Common myeloid progenitor, CD34-positive (primary cell): ENCODE measurements at regions not wholly inside any gene's neighbourhood (a gene's known extent, or its start where the extent isn't known, plus 50 kb on each side); places are given as distances from the start of the nearest gene placed in this dataset.
A peak's percentile ranks its signal among the peaks of the same experiment; 100 is the strongest.
"Not testable (repeated sequence)": the region's sequence is repeated elsewhere in the genome, so short reads cannot be mapped to it uniquely, and the experiment has no call there.

Source experiments
- CTCF ChIA-PET: fragments of 350-600 bp; sonication (Branson Sonifier 250); formaldehyde crosslinking; loops from one replicate; lab custom pipeline; 2021; ENCODE audit warnings: antibody characterized with exemption; lab: Charles Lee
- POLR2A ChIA-PET: fragments of 350-600 bp; sonication (Branson Sonifier 250); formaldehyde crosslinking; loops from one replicate; lab custom pipeline; 2021; ENCODE audit warnings: antibody characterized with exemption; lab: Charles Lee
- DNase-seq, 3 donors: peaks; one replicate each; pipeline versions ENCODE4 v3.0.0 to v3.0.0-alpha.2; 2013
- H3K27ac ChIP-seq, 2 experiments: 1 replicate in 1 of 2; 2 replicates in 1 of 2; pipeline ENCODE4 v1.7.0; 2013; ENCODE audit warnings: inconsistent platforms in 2 of 2, low read length in 2 of 2, mild to moderate bottlenecking in 2 of 2, low read depth in 1 of 2, moderate library complexity in 1 of 2; ENCODE audit not compliant: severe bottlenecking in 2 of 2, insufficient read depth in 1 of 2, poor library complexity in 1 of 2
- H3K27me3 ChIP-seq, 5 experiments: replicated peaks in 2 of 5; 1 replicate in 3 of 5; 2 replicates in 2 of 5; pipeline versions ENCODE4 v1.6.1 to v1.7.0; 2013; ENCODE audit warnings: low read length in 4 of 5, mild to moderate bottlenecking in 2 of 5, moderate library complexity in 2 of 5, inconsistent platforms in 1 of 5; ENCODE audit not compliant: insufficient read depth in 5 of 5, control insufficient read depth in 4 of 5
- H3K36me3 ChIP-seq, 4 experiments: 1 replicate in 2 of 4; 2 replicates in 2 of 4; pipeline versions ENCODE4 v1.6.1 to v1.7.0; 2013; ENCODE audit warnings: low read length in 3 of 4, control low read depth in 1 of 4, mild to moderate bottlenecking in 1 of 4; ENCODE audit not compliant: control insufficient read depth in 4 of 4, insufficient read depth in 4 of 4
- H3K4me1 ChIP-seq, 4 experiments: 1 replicate in 3 of 4; 2 replicates in 1 of 4; pipeline versions ENCODE4 v1.6.1 to v1.7.1; 2013; ENCODE audit warnings: low read length in 3 of 4, mild to moderate bottlenecking in 3 of 4, control low read depth in 1 of 4, inconsistent platforms in 1 of 4, moderate library complexity in 1 of 4; ENCODE audit not compliant: control insufficient read depth in 4 of 4, insufficient read depth in 4 of 4; ENCODE audit errors: control extremely low read depth in 1 of 4
- H3K4me3 ChIP-seq, 7 experiments: 1 replicate in 4 of 7; 2 replicates in 3 of 7; pipeline versions ENCODE4 v1.5.1 to v1.7.0; 2013; ENCODE audit warnings: mild to moderate bottlenecking in 7 of 7, low read length in 6 of 7, moderate library complexity in 6 of 7, inconsistent platforms in 2 of 7, low read depth in 2 of 7, control low read depth in 1 of 7; ENCODE audit not compliant: insufficient read depth in 4 of 7, control insufficient read depth in 1 of 7; ENCODE audit errors: extremely low read depth in 1 of 7
- H3K9me3 ChIP-seq, 5 experiments: 1 replicate in 4 of 5; 2 replicates in 1 of 5; pipeline versions ENCODE4 v1.6.1 to v1.7.1; 2013; ENCODE audit warnings: low read length in 4 of 5, mild to moderate bottlenecking in 2 of 5, inconsistent platforms in 1 of 5, low read depth in 1 of 5, moderate library complexity in 1 of 5; ENCODE audit not compliant: control insufficient read depth in 4 of 5, insufficient read depth in 2 of 5; ENCODE audit errors: control extremely low read depth in 1 of 5
- WGBS: methylation state at CpG from one replicate; pipeline ENCODE4 v1.1.5; 2013; ENCODE audit not compliant: insufficient coverage; 5-methylcytosine and 5-hydroxymethylcytosine counted together

- WGBS: no CpG with 5 or more reads among the region's 1 CpG
- Histone ChIP-seq H3K4me1 (no peaks in the 10 kb centered on the region), H3K9me3 (no peaks in the 10 kb centered on the region), H3K4me3 (no peak overlapping the region), H3K27ac (no peak overlapping the region), H3K27me3 (no peaks in the 10 kb centered on the region), H3K36me3 (no peaks in the 10 kb centered on the region)
- DNase-seq: no peak
- CTCF ChIA-PET: no interaction called here
- POLR2A ChIA-PET: no interaction called here
Observed at GRCh38 chr3:16768014-16768413, 116.7 kb upstream of the PLCL2 start.

DNA sequence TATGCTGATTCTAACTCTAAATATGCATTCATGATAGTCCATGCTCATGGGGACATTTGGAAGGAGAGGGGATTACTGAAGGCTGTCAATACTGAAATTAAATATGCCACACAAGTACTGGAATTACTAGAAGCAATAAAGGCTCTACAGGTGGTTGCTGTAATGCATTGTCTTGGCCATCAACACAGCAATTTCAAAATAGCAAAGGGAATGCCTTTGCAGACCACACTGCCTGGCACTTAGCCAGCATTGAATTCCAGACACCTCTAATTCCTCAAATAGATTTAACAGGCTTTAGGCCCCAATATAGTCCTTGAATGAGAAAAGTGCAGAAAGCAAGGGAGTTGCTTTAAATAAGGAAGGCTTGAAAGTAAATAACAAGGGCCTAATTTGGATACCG is 115.8 kb upstream of the PLCL2 start:
- 100% methylated on average over 1 of the region's 1 CpG for WGBS
- Histone ChIP-seq H3K36me3 (no peaks in the 10 kb centered on the region), H3K4me1 (no peaks in the 10 kb centered on the region), H3K27ac (no peak overlapping the region), H3K4me3 (no peak overlapping the region), H3K27me3 (no peaks in the 10 kb centered on the region), H3K9me3 (no peaks in the 10 kb centered on the region)
- ChIA-PET CTCF (no interaction called here), POLR2A (no interaction called here)
- DNase-seq: no peak

- Histone ChIP-seq H3K4me1 (no peaks in the 10 kb centered on the region), H3K36me3 (no peaks in the 10 kb centered on the region), H3K27me3 (no peaks in the 10 kb centered on the region), H3K4me3 (no peak overlapping the region), H3K9me3 (no peaks in the 10 kb centered on the region), H3K27ac (no peak overlapping the region)
- DNase-seq: no peak
- WGBS: 95% methylated on average over 2 of the region's 4 CpGs
- ChIA-PET POLR2A (no interaction called here), CTCF (no interaction called here)
Observed at GRCh38 chr3:16769525-16769924, 115.2 kb upstream of the PLCL2 start.

DNA sequence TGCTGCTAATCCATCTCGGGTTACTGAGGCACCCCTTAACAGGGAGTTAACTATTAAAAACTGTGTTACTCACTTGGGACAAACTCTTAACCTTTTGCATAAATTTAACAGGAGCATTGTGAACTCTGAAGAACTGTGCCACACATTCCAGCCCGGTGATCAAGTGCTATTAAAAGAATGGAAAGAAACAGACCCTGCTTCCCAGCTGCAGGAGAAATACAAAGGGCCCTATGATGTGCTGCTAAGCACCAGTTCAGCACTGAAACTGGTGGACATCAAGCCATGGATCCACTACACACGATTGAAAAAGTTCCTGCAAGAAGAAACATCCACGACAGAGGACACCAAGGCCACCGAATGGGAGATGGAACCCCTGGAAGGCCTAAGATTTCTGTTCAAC is 114.7 kb upstream of the PLCL2 start:
- Histone ChIP-seq H3K27ac (no peak overlapping the region), H3K4me3 (no peak overlapping the region), H3K27me3 (no peaks in the 10 kb centered on the region), H3K9me3 (no peaks in the 10 kb centered on the region), H3K36me3 (no peaks in the 10 kb centered on the region), H3K4me1 (no peaks in the 10 kb centered on the region)
- CTCF ChIA-PET: no interaction called here
- no peak for DNase-seq
- POLR2A ChIA-PET: no interaction called here
- 95% methylated on average over 5 of the region's 5 CpGs for WGBS

GRCh38 chr3:16770792-16771191 is 114.0 kb upstream of the PLCL2 start:
- Histone ChIP-seq H3K27ac (no peak overlapping the region), H3K9me3 (no peaks in the 10 kb centered on the region), H3K4me1 (no peaks in the 10 kb centered on the region), H3K4me3 (no peak overlapping the region), H3K27me3 (no peaks in the 10 kb centered on the region), H3K36me3 (no peaks in the 10 kb centered on the region)
- CTCF ChIA-PET: no interaction called here
- 97% methylated on average over 4 of the region's 4 CpGs for WGBS
- DNase-seq: no peak
- POLR2A ChIA-PET: no interaction called here

DNA sequence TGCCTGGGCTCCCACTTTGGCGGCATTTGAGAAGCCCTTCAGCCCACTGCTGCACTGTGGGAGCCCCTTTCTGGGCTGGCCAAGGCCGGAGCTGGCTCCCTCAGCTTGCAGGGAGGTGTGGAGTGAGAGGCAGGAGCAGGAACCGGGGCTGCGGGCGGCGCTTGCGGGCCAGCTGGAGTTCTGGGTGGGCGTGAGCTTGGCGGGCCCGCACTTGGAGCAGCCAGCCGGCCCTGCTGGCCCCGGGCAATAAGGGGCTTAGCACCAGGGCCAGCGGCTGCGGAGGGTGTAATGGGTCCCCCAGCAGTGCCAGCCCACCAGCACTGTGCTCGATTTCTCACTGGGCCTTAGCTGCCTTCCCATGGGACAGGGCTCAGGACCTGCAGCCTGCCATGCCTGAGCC is 111.2 kb upstream of the PLCL2 start:
- H3K27me3 ChIP-seq, H3K4me3 ChIP-seq, H3K4me1 ChIP-seq, H3K9me3 ChIP-seq, DNase-seq, H3K27ac ChIP-seq, H3K36me3 ChIP-seq, CTCF ChIA-PET: not testable (repeated sequence)
- WGBS: 99% methylated on average over 13 of the region's 15 CpGs
- POLR2A ChIA-PET: interaction anchor here (0.6 kb wide), 1 partner anchor 458 kb away, joined by 3 read pairs; no protein-coding TSS in a partner anchor

DNA sequence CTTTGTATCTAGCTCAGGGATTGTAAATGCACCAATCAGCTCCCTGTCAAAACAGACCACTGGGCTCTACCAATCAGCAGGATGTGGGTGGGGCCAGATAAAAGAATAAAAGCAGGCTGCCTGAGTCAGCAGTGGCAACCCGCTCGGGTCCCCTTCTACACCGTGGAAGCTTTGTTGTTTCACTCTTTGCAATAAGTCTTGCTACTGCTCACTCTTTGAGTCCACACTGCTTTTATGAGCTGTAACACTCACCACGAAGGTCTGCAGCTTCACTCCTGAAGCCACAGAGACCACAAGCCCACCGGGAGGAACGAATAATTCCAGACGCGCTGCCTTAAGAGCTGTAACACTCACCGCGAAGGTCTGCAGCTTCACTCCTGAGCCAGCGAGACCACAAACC is 110.2 kb upstream of the PLCL2 start:
- H3K36me3 ChIP-seq, H3K27me3 ChIP-seq, H3K27ac ChIP-seq, H3K9me3 ChIP-seq, POLR2A ChIA-PET, CTCF ChIA-PET, H3K4me1 ChIP-seq, H3K4me3 ChIP-seq: not testable (repeated sequence)
- 91% methylated on average over 7 of the region's 11 CpGs for WGBS
- DNase-seq: peak in 2 of 3 donors; percentile 10 to 16
